ENCODE measurements at regions not wholly inside any gene's neighbourhood (a gene's known extent, or its start where the extent isn't known, plus 50 kb on each side); places are given as distances from the start of the nearest gene placed in this dataset.

DNA sequence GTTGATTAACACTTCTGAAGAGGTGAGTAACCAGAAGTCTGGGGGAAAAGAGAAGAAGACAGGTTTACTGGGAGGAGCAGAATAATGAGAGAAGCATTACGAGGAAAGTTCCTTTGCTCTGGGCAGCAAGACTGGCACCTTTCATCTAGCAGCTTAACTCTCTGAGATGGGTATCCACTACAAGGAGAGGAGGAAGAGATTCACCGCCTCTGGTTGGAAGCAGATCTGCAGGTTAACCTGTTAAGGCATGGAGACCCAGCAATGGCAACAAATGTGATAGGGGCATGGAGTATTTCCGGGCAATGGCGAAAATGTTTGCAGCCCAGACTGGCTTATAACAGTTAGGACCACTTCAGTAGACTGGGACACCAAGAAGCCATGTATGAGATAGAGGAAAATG lies 162.2 kb downstream of the TFEC start:
- no peak overlapping the region for H2AK9ac ChIP-seq (replicated peaks; ENCODE audit: low read depth, low read length, poor library complexity)
- no peak overlapping the region for H3K4ac ChIP-seq (ENCODE audit: low read depth, low read length)
- no peak overlapping the region for H3K27ac ChIP-seq (ENCODE audit: insufficient read depth, low read length)
- H4K91ac ChIP-seq (ENCODE audit: insufficient read depth, low read depth, low read length), result no peak overlapping the region
- TF ChIP-seq MAFK (IDR thresholded peaks at IDR 0.05; ENCODE audit: low read depth, low read length) (no peak), BHLHE40 (IDR thresholded peaks at IDR 0.05; ENCODE audit: low read depth, low read length) (no peak), POLR2A (IDR thresholded peaks at IDR 0.05; ENCODE audit: low read depth, low read length) (no peak), MAZ (IDR thresholded peaks at IDR 0.05; ENCODE audit: borderline replicate concordance, low read depth, low read length) (no peak), SMC3 (IDR thresholded peaks at IDR 0.05; ENCODE audit: low read depth, low read length) (no peak), CEBPB (IDR thresholded peaks at IDR 0.05; ENCODE audit: low read depth, low read length) (no peak), RFX5 (IDR thresholded peaks at IDR 0.05; ENCODE audit: low read depth, low read length) (no peak), NFE2L2 (IDR thresholded peaks at IDR 0.05; ENCODE audit: low read depth, low read length) (no peak), FOS (IDR thresholded peaks at IDR 0.05; ENCODE audit: low read depth, low read length) (no peak), RCOR1 (IDR thresholded peaks at IDR 0.05; ENCODE audit: insufficient replicate concordance, low read length) (no peak), CHD1 (IDR thresholded peaks at IDR 0.05; ENCODE audit: low read depth, low read length) (no peak), RAD21 (IDR thresholded peaks at IDR 0.05; ENCODE audit: low read length) (no peak), MXI1 (IDR thresholded peaks at IDR 0.05; ENCODE audit: borderline replicate concordance, low read depth, low read length) (no peak)
- TF ChIP-seq, protein P1, sequence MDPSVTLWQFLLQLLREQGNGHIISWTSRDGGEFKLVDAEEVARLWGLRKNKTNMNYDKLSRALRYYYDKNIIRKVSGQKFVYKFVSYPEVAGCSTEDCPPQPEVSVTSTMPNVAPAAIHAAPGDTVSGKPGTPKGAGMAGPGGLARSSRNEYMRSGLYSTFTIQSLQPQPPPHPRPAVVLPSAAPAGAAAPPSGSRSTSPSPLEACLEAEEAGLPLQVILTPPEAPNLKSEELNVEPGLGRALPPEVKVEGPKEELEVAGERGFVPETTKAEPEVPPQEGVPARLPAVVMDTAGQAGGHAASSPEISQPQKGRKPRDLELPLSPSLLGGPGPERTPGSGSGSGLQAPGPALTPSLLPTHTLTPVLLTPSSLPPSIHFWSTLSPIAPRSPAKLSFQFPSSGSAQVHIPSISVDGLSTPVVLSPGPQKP (IDR thresholded peaks at IDR 0.05; ENCODE audit: borderline replicate concordance, low read depth, low read length), result no peak
- TF ChIP-seq, protein P2, sequence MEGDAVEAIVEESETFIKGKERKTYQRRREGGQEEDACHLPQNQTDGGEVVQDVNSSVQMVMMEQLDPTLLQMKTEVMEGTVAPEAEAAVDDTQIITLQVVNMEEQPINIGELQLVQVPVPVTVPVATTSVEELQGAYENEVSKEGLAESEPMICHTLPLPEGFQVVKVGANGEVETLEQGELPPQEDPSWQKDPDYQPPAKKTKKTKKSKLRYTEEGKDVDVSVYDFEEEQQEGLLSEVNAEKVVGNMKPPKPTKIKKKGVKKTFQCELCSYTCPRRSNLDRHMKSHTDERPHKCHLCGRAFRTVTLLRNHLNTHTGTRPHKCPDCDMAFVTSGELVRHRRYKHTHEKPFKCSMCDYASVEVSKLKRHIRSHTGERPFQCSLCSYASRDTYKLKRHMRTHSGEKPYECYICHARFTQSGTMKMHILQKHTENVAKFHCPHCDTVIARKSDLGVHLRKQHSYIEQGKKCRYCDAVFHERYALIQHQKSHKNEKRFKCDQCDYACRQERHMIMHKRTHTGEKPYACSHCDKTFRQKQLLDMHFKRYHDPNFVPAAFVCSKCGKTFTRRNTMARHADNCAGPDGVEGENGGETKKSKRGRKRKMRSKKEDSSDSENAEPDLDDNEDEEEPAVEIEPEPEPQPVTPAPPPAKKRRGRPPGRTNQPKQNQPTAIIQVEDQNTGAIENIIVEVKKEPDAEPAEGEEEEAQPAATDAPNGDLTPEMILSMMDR (conservative IDR thresholded peaks at IDR 0.05; ENCODE audit: low read depth, low read length), result no peak
- no peaks in the 10 kb centered on the region for H4K20me1 ChIP-seq (ENCODE audit: insufficient read depth, low read length)
- H3K79me1 ChIP-seq (ENCODE audit: low read depth in 1 of 2, low read length in 2 of 2), result no peaks in the 10 kb centered on the region
- no peaks in the 10 kb centered on the region for H3K9me1 ChIP-seq (ENCODE audit: insufficient read depth, low read length)
- H4K5ac ChIP-seq (ENCODE audit: low read depth, low read length), result no peak overlapping the region
- H2AK5ac ChIP-seq (ENCODE audit: low read depth, low read length), result no peak overlapping the region
- no peak overlapping the region for H4K8ac ChIP-seq (ENCODE audit: low read depth in 2 of 2, low read length in 2 of 2)
- no peaks in the 10 kb centered on the region for H3K36me3 ChIP-seq (ENCODE audit: control insufficient read depth, insufficient read depth, low read length)
- ChIA-PET CTCF (interaction anchor here (0.8 kb wide), 1 partner anchor 10 kb away, joined by 3 read pairs; no protein-coding TSS in a partner anchor), POLR2A (ENCODE audit: unreplicated experiment) (no interaction called here)
- H2BK120ac ChIP-seq (ENCODE audit: low read depth, low read length), result no peak overlapping the region
- H3K4me2 ChIP-seq (ENCODE audit: low read depth, low read length), result no peak overlapping the region
- no peak overlapping the region for H3K18ac ChIP-seq (ENCODE audit: low read depth, low read length)
- no peak overlapping the region for H3K23ac ChIP-seq (ENCODE audit: low read depth, low read length)
- in situ Hi-C loops (cut with MboI; ENCODE audit: low sequenced_read_pairs), result loop anchor here (25.0 kb wide), 1 partner anchor 1006 kb away; no protein-coding TSS in a partner anchor
- no peaks in the 10 kb centered on the region for H3K4me1 ChIP-seq (ENCODE audit: control insufficient read depth, insufficient read depth, low read length)
- dilution Hi-C loops (cut with HindIII; ENCODE audit: low sequenced_read_pairs, unreplicated experiment), result no loop called here
- DNase-seq (no peak), ATAC-seq (ENCODE audit: low read depth) (no peak)
- intact Hi-C loops (cut with micrococcal nuclease), result no loop called here
- peaks cover 2% of the 10 kb centered on the region for H3K27me3 ChIP-seq (ENCODE audit: control insufficient read depth, insufficient read depth, low read length)
- H2BK20ac ChIP-seq (ENCODE audit: low read depth, low read length), result no peak overlapping the region
- BruUV-seq (replicated peaks), result no TSS peak
- H3K14ac ChIP-seq (replicated peaks; ENCODE audit: low read depth, low read length), result no peak overlapping the region
- no peak overlapping the region for H3K56ac ChIP-seq (ENCODE audit: extremely low read depth, insufficient read depth, low read length)
- no peak overlapping the region for H3K9ac ChIP-seq (ENCODE audit: low read depth, low read length)
- no peak overlapping the region; the same call in 2 of the 3 replicates for H2BK15ac ChIP-seq (ENCODE audit: low read depth, low read length)
- H3K4me3 ChIP-seq (ENCODE audit: insufficient read depth, low read depth, low read length), result no peak overlapping the region
- WGBS, 2 experiments (ENCODE audit: extremely low coverage in 2 of 2, insufficient read length in 1 of 2), result 100% methylated on average over 2 of the region's 4 CpGs; no CpG with 5 or more reads in 1 of the 2 experiments
- H3K9me3 ChIP-seq (ENCODE audit: control insufficient read depth, insufficient read depth, low read length), result no peaks in the 10 kb centered on the region
- no peak overlapping the region for H2AFZ ChIP-seq (replicated peaks; ENCODE audit: low read length, poor library complexity)
- no peak overlapping the region for H2BK5ac ChIP-seq (ENCODE audit: low read depth, low read length, poor library complexity, severe bottlenecking)
